HG03439 (cell line): ENCODE measurements at regions not wholly inside any gene's neighbourhood (a gene's known extent, or its start where the extent isn't known, plus 50 kb on each side); places are given as distances from the start of the nearest gene placed in this dataset.
"Not testable (repeated sequence)": the region's sequence is repeated elsewhere in the genome, so short reads cannot be mapped to it uniquely, and the experiment has no call there.

Experiments
- ATAC-seq: cut with Tn5 transposase; IDR thresholded peaks from one replicate; pipeline ENCODE4 v1.9.1; 2021; ENCODE audit warnings: mild to moderate bottlenecking, moderate library complexity; ENCODE audit not compliant: unreplicated experiment

DNA sequence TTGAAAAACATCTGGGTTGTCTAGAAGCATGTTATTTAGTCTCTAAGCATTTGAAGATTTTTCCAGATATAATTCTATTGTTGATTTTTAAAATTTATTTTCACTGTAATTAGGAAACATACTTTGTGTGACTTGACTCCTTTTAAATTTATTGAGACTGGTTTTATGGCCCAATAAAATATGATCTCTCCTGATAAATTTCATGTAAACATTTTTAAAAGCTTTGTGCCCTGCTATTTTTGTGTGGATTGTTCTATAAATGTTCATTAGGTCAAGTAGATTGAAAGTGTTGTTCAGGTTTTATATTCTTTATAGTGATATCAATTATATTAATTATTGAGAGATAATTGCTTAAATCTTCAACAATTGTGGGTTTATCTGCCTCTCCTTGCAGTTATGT, 105.4 kb downstream of the RFX6 start:
- ATAC-seq = no peak

DNA sequence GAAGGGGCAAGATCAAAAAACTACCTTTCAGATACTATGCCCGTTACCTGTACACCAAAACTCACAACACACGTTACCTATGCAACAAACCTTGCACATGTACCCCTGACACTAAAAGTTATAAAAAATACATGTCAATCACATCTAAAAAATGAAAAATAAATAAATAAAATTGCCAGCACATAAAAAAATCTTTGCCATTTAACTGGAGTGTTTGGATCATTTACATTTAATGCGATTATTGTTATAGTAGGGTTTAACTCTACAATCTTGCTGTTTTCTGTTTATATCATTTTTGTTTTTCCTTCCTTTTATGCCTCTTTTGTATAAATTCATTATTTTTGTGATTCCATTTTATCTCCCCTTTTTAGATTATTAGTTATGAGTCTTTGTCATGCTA, 106.3 kb downstream of the RFX6 start:
- ATAC-seq = no peak

DNA sequence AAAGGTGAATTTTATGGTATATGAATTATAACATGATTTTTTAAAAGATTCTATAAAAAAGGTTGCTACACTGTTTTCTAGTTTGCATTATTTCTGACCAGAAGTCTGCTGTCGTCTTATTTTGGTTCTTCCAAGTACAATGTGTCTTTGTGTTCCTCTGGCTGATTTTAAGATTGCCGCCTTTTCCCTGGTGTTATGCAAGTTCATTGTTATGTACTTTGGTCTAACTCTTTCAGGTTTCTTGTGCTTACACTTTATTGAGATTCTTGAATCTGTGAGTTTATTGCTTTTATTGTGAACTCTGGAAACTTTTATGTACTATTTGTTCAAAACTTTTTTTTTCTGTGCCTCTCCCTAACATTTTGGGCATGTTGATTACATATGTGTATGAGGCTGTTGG, 109.8 kb downstream of the RFX6 start:
- ATAC-seq = no peak

DNA sequence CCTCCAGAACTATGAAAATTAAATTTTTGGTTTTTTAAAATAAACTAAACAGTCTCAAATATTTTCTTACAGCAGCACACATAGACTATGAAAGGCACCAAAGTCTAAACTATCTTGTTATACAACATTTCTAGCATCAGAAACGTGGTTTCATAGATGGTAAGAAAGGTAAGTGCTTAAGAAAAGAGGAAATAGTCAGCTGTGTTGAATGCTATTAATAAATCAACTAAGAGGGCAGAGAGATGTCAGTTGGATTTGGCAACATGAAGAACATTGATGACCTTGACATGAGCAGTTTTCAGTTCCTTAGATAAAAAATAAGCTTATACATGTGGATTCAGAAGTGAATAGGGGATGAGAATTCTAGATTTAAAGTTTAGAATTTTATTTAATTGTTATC, 113.6 kb downstream of the RFX6 start:
- no peak for ATAC-seq

DNA sequence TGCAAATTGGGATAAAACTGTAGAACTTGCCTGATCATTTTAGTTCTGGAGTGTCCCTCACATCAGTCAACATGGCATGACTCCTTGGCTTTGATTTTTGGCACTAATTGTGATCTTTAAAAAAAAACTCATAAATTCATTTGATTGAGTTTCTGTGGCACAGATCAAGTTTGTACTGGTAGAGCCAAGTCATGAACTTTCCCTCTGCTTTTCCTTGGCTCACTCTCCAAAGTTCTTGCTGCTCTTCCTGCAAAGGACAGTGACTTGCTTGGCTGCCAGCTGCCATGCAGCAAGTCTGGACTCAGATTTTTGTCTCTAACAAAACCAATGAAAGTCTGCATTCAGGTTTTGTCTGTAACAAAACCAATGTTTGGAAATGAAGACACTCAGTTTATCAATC, 115.5 kb downstream of the RFX6 start:
- no peak for ATAC-seq

DNA sequence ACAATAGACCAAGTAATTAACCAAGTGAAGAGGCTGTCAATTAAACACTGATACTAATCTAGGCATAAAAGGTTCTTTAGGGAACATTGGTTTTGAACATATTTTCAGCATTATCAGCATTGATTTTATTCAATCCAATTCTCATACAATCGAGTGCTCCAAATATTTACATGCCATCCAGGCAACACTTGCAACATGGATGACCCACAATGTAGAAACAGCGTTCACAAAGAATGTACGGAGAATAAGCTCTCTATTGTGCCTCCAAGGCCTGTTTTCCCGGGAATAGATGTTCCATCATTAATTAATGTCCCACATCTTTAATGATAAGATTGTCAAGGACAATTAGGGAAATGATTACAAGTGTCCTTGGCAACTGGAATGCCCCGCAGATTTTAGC, 117.4 kb downstream of the RFX6 start:
- no peak for ATAC-seq

DNA sequence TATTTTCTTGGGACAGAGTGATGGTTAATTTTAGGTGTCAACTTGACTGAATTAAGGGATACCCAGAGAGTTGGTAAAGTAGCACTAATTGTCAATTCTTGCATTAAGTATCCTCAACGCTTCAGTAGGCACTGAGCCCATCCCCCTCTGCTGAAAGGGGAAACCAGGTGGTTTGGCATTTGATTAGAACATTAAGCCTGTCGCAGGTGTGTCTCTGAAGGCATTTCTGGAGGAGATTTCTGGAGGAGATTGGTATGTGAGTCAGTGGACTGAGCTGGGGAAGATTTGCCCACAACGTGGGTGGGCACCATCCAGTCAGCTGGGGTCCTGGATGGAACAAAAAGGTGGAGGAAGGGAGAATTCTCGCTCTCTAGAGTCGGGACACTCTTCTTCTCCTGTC, 119.8 kb downstream of the RFX6 start:
- ATAC-seq = no peak

DNA sequence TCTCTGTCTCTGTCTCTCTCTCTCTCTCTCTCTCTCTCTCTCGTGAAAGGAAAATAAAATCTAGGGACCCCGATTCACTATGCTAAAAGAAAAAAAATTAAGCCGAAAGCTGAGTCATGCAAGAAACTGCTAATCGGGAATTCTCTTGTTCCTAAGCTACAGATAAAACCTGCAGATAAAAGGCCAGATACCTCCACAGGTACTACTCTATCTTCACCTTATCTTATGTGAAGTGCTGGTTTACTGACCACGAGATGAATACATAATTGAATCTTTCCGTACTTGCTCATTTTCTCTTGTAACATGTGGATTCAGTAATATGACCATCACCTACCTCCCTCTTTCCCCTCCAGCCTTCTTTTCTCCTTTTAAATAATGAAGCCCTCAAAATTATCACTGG, 120.5 kb downstream of the RFX6 start:
- ATAC-seq = no peak

DNA sequence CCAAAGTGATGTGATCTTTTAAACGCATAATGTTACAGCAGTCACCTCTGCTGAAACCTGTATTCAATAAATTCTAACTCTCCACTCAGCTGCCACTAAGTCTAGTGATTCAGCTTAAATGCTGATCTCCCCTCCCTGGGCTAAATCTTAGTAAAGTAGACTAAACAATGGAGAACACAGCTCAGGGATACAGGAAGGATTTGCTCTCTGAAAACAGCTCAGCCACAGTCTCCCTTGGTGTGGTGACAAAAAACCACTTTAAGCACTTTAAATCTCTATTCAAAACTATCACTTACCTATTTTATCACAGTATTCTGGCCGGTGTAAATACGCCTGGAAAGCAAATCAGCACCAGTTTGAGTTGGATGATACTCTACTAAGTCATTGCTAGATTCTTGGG, 130.6 kb downstream of the RFX6 start:
- no peak for ATAC-seq

DNA sequence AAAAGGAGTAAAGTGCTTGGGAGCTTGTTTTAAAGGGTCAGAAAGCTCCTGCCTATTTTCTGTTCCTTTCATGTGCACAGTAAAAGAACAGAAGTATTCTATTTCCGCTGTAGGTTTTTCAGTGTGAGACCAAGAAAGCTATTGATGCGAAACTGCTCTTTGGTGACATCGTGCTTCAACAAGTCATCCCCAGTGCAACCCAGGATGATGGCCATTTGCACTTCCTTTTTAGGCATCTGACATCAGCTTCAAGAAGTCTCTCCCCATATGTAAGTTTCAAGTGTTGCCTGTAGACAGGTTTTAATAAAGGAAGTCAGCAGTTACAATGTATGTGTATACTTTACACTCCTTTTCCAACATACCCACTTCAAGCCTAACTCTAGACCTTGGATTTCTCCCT, 131.6 kb downstream of the RFX6 start:
- ATAC-seq = peak; percentile 66

DNA sequence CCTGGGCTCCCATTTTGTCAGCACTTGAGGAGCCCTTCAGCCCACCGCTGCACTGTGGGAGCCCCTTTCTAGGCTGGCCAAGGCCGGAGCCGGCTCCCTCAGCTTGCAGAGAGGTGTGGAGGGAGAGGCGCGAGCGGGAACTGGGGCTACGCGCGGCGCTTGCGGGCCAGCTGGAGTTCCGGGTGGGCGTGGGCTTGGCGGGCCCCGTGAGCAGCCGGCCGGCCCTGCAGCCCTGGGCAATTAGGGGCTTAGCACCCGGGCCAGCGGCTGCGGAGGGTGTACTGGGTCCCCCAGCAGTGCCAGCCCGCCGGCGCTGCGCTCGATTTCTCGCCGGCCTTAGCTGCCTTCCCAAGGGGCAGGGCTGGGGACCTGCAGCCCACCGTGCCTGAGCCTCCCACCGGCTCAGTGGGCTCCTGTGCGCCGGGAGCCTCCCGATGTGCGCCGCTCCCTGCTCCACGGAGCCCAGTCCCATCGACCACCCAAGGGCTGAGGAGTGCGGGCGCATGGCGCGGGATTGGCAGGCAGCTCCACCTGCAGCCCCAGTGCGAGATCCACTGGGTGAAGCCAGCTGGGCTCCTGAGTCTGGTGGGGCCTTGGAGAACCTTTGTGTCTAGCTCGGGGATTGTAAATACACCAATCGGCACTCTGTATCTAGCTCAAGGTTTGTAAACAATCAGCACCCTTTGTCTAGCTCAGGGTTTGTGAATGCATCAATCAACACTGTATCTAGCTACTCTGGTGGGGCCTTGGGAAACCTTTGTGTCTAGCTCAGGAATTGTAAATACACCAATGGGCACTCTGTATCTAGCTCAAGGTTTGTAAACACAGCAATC, 137.8 kb downstream of the RFX6 start:
- not testable (repeated sequence) for ATAC-seq

DNA sequence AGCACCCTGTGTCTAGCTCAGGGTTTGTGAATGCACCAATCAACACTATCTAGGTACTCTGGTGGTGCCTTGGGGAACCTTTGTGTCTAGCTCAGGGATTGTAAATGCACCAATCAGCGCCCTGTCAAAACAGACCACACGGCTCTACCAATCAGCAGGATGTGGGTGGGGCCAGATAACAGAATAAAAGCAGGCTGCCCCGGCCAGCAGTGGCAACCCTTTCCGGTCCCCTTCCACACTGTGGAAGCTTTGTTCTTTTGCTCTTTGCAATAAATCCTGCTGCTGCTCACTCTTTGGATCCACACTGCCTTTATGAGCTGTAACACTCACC, 138.4 kb downstream of the RFX6 start:
- ATAC-seq = not testable (repeated sequence)

DNA sequence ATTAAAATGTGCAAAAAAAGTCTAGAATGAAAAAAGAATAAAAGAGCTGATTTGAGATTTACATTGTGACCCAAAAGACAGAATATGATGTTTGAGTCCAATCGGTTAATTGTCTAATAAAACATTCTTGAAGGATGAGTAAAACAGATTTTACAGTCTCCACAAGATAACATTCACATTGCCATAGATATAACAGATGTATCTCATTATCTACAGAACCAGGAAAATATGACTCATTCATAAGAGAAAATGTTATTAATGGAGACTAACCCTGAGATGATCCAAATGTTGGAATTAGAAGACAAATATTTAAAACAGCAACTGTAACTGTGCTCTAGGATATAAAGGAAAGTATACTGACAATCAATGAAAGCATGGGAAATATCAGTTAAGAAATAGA, 141.7 kb downstream of the RFX6 start:
- ATAC-seq = no peak

DNA sequence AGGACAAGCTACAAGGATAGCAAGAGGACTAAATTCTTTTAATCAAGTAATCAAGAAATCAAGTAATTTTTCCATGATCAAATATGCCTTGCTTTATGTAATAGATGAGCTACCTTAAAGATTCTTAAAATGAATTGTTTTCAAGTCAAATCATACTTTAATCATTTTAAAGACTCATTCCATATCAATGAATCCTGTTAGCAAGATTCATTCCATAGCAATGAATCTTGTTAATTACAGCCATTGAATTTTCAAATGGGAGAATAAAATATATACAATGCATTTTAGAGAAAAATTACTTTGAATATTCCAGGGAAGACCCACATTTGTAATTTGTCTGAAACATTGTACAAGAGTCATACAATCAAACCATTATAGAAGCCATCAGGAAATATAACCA, 145.7 kb downstream of the RFX6 start:
- no peak for ATAC-seq

DNA sequence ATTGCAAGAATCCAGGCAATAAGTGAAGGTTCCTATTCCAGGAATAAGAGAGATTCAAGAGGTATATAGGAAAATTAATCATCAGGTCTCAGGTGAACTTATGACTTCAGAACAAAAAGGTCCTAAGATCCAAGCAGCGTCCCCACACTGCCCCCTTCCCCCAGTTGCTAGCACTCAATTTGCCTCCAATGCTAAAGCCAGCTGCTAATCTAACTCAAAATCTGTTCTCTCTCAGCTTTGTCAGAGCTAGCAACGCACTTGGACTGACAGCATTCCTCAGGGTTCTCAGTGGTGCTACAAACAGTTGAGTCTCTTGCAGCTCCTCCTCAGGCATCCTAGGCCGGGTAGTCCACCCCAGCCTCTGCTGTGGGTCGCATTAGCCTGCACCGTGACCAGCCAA, 148.3 kb downstream of the RFX6 start:
- no peak for ATAC-seq

DNA sequence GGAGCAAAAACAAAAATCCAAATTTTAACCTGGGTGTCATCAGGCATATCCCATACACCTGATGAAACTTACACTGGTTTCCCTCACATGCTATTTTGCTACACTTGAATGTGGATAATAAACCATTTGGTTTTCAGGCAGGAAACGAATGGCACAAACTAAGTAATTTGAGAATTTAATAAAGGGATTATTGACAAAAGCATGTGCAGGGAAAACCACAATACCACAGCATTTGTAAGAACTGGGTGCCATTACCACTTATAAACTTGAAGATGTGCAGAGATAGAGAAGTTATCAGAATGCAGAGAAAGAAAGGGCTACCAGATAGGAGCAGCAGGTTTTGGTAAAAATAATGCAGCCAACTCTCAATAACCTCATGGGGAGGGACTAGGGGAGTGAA, 151.2 kb downstream of the RFX6 start:
- ATAC-seq = no peak

DNA sequence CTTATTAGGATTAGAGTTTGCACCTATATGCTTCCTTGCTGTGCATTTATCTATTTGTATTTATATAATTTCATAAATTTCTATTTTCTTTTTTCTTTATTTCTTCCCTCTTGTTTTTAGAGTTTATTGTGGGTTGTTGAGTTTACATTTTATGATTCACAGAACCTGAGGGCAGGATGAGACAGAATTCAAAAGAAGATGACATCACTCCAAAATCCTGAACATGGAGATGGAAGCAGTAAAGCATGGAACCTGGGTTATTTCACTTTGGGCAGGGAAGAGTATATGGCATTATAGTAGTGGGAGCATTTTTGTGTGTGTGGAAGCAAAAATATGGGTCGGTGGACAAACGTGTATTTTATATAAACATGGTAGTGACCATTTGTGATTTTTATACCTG, 157.5 kb downstream of the RFX6 start:
- no peak for ATAC-seq

DNA sequence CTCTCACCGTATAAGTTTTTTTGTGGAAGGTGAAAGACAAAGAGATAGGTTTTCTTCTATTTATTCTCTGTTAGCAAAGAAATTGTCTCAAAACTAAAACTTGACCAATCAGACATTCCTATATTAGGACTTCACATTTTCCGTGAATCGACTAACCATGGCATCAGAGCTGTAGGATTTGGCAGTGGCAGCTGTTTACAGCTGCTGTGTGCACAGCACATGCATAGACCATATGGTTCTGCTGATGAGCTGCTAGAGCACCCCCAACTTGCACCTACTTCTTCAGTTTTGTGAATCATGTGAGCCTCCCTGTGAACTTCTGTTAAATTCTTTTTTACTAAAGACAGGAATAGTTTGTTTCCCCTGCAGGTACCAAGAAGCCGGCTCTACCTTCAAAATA, 157.9 kb downstream of the RFX6 start:
- no peak for ATAC-seq

DNA sequence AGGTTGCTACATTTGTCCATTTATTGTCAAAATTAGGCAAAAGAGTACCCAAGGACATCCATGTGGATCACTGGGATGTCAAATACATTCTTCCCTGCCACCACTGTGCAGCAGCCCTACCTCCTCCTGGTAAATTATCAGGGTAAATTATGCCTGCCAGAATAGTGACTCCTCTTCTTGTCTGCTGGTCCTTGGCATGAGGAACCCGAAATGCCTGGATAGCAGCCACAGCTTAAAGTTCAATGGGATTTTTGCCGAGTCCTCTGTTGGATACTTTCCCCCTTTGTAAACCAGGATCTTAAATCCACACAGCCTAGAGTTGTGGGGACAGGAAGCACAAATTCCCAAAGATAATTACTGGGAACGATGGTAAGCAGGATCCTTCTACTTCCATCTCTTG, 173.3 kb downstream of the RFX6 start:
- no peak for ATAC-seq

DNA sequence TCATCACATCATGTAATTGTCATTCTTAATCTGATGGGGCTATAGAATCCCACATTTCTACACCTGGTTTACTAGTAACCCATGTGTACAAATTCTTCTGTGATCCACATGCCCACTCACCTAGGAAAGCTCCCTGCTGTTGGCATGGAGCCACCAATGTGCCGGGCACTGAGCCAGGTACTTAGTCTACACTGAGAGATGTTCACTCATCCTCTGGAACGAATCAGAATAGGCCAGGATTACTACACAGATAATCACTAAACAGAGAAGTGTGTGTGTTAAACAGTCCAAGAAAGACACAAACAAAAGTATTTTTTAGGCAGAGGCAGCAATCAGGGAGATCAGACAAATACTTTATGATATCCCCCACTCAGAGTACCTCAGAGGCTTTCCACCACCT, 193.2 kb upstream of the VGLL2 start:
- no peak for ATAC-seq

DNA sequence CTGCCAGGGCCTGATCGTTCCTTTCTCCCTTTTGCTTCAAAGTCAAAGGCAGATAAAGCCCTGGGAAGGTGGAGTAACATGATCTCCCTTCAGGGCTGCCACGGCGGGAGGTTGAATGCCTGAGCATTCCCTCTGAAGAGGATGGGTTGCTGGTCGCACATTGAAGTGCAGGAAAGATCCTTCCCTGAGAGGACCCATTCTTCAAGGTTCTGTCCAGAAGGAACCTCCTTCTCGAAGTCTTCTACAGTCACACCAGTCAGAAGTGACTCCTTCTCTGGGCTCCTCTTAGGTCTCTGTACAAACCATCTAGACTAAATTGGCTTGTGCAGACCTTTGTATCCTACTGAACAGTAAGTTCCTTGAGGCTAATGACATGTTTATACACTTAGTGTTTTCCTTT, 192.6 kb upstream of the VGLL2 start:
- ATAC-seq = no peak

DNA sequence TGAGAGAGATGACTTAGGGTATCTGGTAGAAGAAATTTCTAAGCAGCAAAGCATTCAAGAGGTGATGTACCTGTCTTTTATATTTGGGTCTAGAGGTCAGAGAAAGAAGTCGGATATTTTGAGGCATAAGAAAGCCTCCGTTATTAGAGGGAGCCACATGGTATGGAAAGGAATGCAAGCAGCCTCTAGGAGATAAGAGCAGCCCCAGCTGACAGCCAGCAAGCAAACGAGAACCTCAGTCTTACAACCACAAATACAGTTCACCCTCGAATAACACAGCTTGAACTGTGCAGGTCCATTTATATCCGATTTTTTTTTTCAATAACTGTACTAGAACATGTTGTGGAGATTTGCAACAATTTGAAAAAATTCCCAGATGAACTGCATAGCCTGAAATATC, 190.7 kb upstream of the VGLL2 start:
- no peak for ATAC-seq

DNA sequence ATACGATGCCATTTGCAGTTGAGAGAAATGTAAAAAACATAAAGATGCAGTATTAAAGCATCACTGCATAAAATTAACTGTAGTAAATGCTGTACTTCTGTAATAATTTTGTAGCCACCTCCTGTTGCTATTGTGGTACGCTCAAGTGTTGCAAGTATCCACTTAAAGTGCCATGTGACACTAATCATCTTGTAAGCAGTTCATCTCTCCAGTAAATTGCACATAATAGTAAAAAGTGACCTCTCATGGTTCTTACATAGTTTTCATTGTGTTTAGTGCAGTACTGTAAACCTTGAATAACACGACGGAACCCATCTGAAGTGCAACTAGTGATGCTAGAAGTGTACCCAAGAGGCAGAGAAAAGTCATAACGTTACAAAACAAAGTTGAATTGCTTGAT, 190.1 kb upstream of the VGLL2 start:
- ATAC-seq = no peak
